Fibroblast of gingiva (primary cell): ENCODE measurements at regions not wholly inside any gene's neighbourhood (a gene's known extent, or its start where the extent isn't known, plus 50 kb on each side); places are given as distances from the start of the nearest gene placed in this dataset.
A peak's percentile ranks its signal among the peaks of the same experiment; 100 is the strongest.

ENCODE experiments used
- DNase-seq: peaks from one replicate; pipeline ENCODE4 v3.0.0-alpha.2; 2011; ENCODE audit warnings: low read depth

DNA sequence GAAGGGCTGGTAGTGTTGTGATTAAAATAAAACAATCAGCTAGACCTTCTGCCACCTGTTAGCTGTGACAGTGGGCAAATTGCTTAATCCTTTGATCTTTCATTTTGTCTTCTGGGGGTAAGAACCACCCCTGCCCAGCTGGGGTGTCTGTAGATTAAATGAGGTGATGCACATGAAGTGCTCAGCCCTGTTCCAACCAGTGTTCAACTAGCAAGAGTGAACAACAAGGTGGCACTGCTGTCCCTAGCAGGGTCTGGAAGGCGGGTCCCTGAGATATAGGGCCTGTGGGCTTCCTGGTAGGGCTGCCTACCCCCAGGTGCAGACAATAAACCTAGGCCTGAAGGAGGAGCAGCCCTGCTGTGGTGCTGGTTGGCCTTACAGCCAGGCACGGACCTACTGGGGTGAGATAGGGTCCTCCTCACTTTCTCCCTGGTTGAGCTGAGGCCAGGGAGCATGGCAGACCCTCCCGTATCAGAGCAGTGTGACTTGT, 60.6 kb downstream of the ARL6IP4 start:
- no peak for DNase-seq

DNA sequence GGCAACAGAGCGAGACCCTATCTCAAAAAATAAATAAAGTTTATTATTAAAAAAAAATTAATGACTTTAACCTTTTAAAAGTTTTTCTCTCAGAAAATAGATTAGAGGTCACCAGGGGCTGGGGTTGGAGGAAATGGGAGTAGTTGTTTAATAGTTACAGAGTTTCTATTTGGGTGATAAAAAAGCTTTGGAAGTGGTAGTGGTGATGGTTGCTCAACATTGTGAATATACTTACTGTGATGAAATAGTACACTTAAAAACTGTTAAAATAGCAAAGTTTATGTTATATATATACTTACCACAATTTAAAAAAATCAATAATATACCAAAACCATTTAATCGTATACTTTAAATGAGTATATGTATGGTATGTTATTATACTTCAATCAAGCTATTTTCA, 59.6 kb downstream of the ARL6IP4 start:
- DNase-seq, result no peak

DNA sequence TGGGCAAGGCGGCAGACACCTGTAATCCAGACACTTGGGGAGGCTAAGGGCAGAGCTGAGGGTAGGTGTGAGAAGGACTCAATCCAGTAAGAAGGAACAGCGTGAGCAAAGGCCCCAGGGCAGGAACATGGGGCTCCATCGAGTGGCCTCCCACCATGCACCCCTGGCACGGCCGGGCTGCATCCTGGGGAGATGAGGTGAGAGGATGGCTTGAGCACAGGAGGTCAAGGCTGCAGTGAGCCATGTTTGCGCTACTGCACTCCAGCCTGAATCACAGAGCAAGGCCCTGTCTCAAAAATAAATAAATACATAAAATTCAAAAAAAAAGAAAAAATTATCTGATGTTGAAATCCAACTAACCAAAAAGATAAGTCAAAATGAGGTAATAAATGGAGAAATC, 58.5 kb downstream of the ARL6IP4 start:
- no peak for DNase-seq

DNA sequence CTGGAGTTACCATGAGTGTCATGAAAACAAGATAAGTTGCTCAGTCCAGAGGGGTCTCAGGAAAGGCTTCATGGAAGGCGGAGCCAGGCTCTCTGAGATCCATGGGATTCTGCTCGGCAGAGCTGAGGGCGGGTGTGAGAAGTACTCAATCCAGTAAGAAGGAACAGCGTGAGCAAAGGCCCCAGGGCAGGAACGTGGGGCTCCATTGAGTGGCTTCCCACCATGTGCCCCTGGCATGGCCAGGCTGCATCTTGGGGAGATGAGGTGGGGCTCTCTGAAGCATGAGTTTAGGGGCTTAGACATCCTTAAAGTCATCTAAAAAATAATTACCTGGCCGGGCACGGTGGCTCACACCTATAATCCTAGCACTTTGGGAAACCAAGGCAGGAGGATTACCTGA, 58.0 kb downstream of the ARL6IP4 start:
- DNase-seq, result no peak

DNA sequence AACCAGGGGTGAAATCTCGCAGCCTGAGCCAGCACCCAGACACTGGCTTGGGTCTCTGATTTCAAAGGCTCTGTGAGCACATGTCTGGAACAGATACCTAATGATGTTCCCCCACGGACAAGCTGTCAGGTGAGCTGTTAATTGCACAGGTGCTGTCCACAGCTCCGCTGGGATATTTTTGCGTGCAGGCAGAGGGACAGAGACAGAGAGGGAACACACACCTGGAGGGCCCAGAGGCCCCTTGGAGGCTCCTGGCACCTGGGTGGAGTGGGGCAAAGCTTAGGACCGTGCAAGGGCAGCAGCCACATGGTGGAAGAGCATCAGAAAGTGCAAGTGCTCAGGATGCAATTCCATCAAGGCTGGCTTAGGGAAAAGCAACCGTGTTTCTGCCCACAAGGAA, 57.3 kb downstream of the ARL6IP4 start:
- DNase-seq, result no peak

DNA sequence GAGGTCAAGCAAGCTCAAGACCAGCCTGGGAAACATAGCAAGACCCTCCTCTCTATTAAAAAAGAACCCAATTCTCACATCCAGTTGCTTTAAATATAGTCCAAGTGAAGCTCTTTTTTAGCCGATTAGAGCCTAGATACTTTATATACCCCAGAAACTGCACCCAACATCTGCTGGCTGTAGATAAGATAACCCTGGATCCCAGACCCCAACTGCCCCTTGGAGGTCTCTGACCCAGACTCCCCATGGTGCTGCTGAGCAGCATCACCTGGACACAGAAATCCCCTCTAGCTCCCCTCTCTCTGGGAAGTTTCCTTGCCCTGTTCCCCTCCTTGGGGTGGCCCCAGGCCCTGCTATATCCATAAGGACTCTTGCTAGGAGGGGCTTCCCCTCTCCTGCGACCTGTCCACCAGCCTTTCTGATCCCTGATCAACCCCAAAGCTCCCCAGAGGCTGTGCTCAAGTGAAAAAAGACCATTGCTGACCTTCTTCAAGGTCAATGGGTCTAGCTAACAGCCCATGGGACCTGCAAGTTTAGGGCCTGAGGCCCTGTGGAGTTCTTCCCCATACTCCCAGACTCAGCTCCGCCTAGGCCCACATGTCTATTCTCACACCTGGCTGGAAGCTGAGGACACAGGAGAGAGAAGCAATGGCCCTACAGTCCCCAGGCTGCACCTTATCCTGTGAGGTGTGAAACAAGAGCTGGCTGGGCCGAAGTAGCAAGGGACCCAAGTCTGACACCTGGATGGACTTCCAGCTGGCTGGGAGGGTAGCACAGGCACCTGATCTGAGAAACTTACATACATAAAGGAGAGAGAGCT, 56.2 kb downstream of the ARL6IP4 start:
- DNase-seq, result no peak

DNA sequence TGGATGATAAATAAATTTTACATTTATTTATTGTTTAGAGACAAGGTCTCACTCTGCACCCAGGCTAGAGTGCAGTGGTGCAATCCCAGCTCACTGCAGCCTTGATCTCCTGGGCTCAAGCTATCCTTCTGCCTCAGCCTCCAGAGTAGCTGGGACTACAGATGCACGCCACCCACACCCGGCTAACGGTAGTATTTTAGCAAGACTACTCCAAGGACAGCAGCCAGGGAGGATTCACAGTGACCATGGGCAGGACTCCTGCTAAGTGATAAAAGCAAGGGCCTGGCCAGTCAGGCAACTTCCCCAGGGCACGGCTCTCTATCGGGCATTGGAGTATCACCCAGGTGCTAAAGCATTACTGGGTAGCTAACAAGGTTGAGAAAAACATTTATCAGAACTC, 55.4 kb downstream of the ARL6IP4 start:
- DNase-seq, result no peak

DNA sequence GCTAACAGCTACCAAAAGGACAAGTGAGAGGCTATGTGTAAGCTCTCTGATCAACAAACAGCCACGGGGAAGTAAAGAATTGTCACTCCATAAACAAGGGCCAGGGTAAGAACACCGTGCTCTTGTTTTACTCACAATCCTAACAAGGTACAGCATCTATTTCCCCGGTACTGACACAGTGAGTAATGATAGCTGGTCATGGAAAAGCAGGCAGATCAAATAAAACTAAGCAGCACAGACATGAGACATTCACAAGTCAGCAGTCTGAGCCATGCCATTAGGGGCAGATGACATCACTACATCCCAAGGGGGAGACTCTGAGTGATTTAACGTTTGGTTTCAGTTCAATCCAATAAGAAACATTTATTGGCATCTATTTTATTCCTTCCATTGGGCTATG, 54.4 kb downstream of the ARL6IP4 start:
- DNase-seq, result peak; percentile 35

DNA sequence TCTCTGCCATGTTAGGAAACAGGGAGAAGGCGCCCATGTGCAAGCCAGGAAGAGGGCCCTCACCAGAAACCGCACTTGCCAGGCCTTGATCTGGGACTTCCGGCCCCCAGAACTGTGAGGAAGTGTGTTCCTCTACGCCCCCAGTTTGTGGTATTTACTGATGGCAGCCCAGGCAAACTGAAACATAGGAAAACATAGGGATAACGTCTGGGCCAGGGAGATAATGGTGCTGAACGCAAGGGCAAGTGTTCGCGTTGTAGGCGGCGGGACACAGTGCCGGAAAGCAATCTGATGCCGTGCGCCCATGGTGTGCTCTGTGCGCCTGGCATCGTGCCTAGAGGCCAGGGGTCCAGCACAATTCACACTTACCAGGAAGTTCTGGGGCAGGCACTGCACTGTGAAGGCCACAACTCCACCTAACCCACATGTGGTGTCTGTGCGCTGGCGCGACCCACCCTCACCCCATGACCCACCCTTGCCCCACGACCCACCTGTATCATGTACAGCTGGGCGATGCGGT, 53.6 kb downstream of the ARL6IP4 start:
- DNase-seq, result no peak

DNA sequence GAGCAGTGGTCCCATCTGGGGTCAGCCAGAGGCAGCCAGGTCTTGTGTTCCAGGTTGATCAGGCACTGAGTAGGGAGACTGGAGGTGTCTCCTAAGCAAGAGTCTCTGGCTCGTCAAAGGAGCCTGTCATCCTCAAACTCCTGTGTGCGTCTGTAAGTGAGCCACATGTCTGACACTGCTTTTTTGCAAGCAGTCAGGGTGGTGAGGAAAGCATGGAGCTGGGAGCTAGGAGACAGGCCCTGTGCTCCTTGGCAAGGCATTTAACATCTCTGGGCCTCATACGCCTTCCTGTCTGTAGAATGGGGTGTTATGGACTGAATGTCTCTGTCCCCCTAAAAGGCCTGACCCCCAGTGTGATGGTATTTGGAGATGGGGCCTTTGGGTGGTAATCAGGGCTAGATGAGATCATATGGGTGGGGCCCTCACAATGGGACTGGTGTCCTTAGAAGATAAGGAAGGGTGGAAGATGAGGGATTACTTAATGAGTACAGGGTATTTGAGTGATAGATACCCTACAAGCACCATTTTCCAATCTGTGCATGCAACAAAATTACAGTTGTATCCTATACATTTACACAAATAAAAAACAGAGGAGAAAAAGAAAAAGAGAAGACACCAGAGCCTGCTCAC, 53.0 kb downstream of the ARL6IP4 start:
- DNase-seq, result no peak

DNA sequence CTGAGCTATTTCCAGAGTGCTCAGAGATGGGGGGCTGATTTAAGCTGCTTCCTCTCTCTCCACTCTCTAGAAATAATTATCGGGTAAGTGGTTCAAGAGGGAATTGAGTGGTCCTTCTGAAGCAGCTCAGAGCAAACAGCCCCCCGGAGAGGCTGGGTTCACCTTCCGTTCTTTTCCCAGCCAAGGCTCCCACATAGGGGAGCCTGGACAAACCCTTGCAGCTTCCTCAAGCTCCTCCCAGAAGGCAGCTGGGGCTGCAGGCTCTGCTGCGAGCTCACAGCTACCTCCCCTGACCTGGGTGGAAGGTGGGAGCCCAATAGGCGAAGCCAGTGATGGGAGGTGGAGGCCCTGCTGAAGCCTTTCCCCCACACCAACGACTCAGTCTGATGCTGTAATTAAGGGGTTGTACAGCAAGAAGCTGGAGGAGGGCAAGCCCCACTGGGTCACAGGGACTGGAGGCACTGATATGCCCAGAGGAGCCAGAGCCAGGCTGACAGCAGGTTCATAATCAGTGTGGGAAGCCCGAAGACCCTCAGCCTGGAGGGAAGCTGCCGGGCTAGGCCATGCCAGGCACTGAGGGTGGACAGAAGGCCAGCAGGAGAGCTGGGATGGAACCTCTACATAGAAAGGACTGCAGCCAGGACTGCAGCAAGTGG, 52.4 kb downstream of the ARL6IP4 start:
- no peak for DNase-seq
